Panc1 (cell line): ENCODE measurements at regions not wholly inside any gene's neighbourhood (a gene's known extent, or its start where the extent isn't known, plus 50 kb on each side); places are given as distances from the start of the nearest gene placed in this dataset.

Experiments
- CTCF ChIP-seq: fragments of 450-650 bp; IDR thresholded peaks from 2 replicates; pipeline ENCODE4 v1.5.1; 2017; ENCODE audit warnings: mild to moderate bottlenecking
- REST ChIP-seq, 2 experiments: IDR thresholded peaks; 2 replicates each; pipeline ENCODE4 v1.6.1; 2011 to 2012; ENCODE audit warnings: low read depth in 2 of 2, control low read depth in 1 of 2, low read length in 1 of 2, mild to moderate bottlenecking in 1 of 2, moderate library complexity in 1 of 2; ENCODE audit not compliant: insufficient read depth in 1 of 2
- SIN3A ChIP-seq: IDR thresholded peaks from 2 replicates; pipeline ENCODE4 v1.6.1; 2012; ENCODE audit warnings: low read depth, mild to moderate bottlenecking, low read length, moderate library complexity, borderline replicate concordance; ENCODE audit not compliant: insufficient read depth

GRCh38 chr9:99438596-99438995, 216.5 kb downstream of the SEC61B start:
- TF ChIP-seq CTCF (no peak), REST (IDR thresholded peaks at IDR 0.05; ENCODE audit: insufficient read depth in 1 of 2, low read depth in 2 of 2, low read length in 1 of 2) (no peak), SIN3A (no peak)
